Fibroblast of lung (primary cell): ENCODE measurements at regions not wholly inside any gene's neighbourhood (a gene's known extent, or its start where the extent isn't known, plus 50 kb on each side); places are given as distances from the start of the nearest gene placed in this dataset.

ENCODE experiments used
- EZH2 ChIP-seq: IDR thresholded peaks from 2 replicates; pipeline ENCODE4 v1.5.1; 2012; ENCODE audit warnings: low read length, control low read depth, mild to moderate bottlenecking; ENCODE audit errors: missing control alignments
- TF ChIP-seq, protein P1 (sequence below), 2 donors: IDR thresholded peaks in 1 of 2; conservative IDR thresholded peaks in 1 of 2; 1 replicate in 1 of 2; 2 replicates in 1 of 2; pipeline ENCODE4 v1.5.1; 2011 to 2012; ENCODE audit warnings: low read length in 2 of 2, control low read depth in 1 of 2, inconsistent platforms in 1 of 2, low read depth in 1 of 2, mild to moderate bottlenecking in 1 of 2

DNA sequence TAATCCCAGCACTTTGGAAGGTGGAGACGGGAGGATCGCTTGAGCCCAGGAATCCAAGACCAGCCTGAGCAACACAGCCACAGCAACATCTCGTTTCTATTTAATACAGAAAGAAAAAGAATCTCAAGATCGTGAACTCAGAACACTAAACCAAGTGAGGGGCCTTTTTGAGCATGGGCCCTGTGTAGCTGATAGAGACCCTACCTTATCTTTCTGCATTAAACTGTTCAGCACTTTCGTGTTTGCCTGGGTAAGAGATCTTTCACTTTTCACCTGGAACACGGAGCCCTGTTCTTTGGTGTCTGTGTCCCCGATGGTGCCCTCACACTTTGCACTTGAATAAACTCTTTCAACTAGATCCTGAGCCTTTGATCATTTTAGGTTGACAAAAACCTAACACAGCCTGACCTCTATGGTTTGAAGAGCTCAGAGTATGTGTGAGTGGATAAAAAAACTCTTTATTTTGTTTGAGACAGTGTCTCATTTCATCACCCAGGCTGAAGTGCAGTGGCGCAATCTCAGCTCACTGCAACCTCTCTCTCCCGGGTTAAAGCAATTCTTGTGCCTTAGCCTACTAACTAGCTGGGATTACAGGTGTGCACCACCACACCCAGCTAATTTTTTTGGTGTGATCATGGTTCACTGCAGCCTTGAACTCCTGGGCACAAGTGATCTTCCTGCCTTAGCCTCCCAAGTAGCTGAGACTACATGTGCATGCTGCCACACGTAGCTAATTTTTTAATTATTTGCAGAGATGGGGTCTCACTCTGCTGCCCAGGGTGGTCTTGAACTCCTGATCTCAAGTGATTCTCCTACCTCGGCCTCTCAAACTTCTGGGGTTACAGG lies 83.8 kb upstream of the GRIN2A start:
- no peak for TF ChIP-seq EZH2
- TF ChIP-seq, protein P1, sequence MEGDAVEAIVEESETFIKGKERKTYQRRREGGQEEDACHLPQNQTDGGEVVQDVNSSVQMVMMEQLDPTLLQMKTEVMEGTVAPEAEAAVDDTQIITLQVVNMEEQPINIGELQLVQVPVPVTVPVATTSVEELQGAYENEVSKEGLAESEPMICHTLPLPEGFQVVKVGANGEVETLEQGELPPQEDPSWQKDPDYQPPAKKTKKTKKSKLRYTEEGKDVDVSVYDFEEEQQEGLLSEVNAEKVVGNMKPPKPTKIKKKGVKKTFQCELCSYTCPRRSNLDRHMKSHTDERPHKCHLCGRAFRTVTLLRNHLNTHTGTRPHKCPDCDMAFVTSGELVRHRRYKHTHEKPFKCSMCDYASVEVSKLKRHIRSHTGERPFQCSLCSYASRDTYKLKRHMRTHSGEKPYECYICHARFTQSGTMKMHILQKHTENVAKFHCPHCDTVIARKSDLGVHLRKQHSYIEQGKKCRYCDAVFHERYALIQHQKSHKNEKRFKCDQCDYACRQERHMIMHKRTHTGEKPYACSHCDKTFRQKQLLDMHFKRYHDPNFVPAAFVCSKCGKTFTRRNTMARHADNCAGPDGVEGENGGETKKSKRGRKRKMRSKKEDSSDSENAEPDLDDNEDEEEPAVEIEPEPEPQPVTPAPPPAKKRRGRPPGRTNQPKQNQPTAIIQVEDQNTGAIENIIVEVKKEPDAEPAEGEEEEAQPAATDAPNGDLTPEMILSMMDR (conservative IDR thresholded peaks at IDR 0.05 in 1 of 2, IDR thresholded peaks at IDR 0.05 in 1 of 2; ENCODE audit: low read depth in 1 of 2, low read length in 2 of 2) = no peak
